NCI-H1048 (cell line): ENCODE measurements at regions not wholly inside any gene's neighbourhood (a gene's known extent, or its start where the extent isn't known, plus 50 kb on each side); places are given as distances from the start of the nearest gene placed in this dataset.

Source experiments
- DNase-seq: peaks from one replicate; lab custom pipeline; 2025; lab: John Stamatoyannopoulos, UW

DNA sequence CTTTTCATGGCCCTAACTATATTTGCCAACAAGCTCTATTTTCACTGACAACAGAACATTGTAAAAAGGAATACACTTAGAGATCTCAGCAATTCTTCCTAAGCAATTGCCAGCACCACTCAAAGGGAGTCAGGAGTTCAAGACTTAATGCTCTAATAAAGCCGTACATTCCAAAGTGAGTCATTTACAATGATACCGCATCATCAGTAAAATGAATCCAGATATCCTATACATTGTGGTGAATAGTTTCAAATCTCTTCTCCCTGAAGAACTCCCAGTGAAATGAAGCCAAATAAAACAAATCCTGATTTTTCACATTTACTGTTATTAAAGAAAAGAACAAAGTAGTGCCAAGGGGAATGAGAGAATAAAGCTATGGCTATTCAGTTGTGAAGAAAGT is 2898.7 kb upstream of the PCDH20 start:
- no peak for DNase-seq

DNA sequence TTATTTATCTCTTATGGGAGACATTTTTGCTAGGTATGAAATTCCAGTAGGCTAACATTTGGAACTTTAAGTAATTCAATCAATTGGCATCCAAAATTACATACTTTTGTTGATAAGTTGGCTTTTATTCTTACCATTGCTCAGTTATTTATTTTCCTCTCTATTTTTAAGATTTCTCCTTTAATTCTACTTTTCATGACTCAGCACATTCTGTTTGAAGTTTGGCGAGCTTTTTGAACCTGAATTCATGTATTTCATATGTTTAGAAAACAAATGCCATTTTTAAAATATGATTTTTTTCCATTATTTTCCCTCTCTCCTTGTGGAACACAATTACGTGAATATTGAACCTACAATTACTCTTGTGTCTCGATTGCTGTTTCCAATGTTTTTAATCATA is 2896.3 kb upstream of the PCDH20 start:
- no peak for DNase-seq

GRCh38 chr13:64311112-64311511 is 2895.5 kb upstream of the PCDH20 start:
- no peak for DNase-seq

GRCh38 chr13:64305246-64305645 is 2889.6 kb upstream of the PCDH20 start:
- DNase-seq: no peak

DNA sequence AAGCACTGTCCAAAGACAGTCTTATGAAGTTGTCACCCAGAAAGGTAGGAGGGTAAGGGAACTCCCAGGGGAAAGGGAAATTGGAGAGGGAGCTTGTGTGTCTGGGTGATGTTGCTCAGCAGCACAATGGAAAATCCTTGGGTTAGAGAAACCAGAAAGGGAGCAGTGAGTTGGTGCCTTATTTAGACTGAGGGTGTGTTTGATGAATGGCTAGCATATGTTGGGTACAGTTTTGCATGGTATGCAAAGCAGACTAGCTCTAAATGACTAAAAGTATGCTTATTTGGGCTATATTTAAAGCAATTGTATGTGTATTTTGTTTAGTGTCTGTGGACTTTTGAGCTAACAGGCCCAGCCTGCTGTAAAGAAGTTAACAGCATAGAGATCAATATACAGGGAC is 2884.6 kb upstream of the PCDH20 start:
- no peak for DNase-seq

- no peak for DNase-seq
Observed at GRCh38 chr13:64293923-64294322, 2878.3 kb upstream of the PCDH20 start.

GRCh38 chr13:64289702-64290101 is 2874.1 kb upstream of the PCDH20 start:
- no peak for DNase-seq

GRCh38 chr13:64283926-64284325 is 2868.3 kb upstream of the PCDH20 start:
- DNase-seq: no peak

GRCh38 chr13:64278493-64278892 is 2862.8 kb upstream of the PCDH20 start:
- DNase-seq: no peak

- DNase-seq: no peak
Observed at GRCh38 chr13:64277097-64277496, 2861.4 kb upstream of the PCDH20 start.

DNA sequence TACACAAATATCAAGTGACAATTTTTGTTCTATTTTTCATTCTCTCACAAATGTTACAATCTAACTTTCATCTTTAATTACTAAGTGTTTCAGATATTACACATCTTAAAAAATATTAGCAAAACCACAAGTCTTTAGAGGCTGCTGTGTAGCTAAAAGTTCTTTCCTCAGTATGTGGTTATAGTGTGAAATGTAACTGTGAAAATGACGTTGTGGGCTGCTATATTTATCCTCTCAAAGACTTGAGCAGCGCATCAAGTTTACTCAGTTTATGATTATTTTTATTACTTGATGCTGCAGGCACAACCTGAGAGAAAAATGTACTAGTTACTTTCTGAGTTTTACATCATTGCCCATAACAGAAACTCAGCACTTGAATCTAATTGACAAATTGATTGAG is 2860.6 kb upstream of the PCDH20 start:
- no peak for DNase-seq

DNA sequence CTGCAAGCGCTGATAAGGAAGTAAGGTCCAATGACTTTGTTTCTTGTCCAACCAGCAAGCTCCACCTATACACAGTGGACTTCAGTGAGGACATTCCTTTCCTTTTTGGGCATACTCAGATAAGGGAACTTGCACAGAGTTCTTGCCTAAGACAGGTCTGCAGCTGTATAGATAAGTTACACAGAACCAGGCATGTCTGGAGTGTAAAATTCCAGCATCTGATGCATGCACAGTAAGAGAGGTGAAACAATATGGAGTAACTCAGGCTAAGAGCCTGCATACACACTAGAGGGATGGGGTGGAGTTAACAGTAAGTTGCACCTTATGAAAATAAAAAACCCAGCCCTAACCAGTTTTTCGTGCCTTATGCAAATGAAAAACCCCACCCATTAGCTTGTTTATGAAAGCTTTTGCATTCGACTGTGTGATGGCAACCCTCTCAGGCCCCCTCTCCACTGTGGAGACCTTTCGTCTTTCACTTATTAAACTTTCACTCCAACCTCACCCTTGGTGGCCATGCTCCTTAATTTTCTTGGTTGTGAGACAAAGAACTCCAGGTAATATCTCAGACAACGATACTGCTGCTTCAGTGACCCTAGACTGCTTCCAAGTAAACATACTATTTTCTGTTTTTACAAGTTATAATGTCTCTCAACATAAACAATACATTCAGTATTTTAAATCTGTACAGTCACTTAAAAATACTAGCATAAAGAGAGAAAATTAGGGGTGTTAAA is 2859.0 kb upstream of the PCDH20 start:
- DNase-seq: no peak

DNA sequence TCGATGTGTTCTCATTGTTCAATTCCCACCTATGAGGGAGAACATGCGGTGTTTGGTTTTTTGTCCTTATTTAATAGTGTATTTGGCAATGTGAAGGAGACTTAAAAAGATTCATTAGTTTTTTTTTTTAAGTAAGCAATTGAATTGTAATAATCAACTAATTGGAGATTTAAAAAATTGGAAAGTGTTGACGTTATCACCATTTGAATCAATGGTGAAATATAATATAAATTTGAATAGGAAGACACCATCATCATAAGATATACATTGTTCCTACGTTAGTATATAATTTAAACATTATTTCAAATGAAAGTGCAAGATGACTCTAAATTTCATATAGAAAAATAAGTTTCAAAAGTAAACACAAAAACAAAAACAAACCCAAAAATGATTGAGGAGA is 2858.1 kb upstream of the PCDH20 start:
- no peak for DNase-seq

DNA sequence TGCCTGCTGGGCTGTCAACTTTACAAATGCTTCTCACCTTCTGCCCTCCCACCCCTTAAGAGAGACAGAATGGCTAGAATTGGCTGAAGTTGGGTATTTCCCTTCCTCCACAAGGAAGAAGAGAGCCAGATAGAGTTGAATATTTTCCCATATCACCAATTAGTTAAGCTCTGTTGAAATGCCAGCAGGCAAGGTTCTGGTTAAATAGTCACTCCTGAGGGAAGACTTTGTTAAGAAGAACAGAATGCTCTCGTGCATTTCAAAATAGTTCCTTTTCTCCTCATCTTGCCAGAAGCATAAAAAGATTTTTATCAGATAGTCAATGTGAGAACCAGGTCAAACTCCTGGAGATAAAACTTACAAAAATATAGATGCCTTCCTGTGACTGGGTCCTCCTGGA is 2857.0 kb upstream of the PCDH20 start:
- DNase-seq: no peak

GRCh38 chr13:64266024-64266423 is 2850.4 kb upstream of the PCDH20 start:
- no peak for DNase-seq

DNA sequence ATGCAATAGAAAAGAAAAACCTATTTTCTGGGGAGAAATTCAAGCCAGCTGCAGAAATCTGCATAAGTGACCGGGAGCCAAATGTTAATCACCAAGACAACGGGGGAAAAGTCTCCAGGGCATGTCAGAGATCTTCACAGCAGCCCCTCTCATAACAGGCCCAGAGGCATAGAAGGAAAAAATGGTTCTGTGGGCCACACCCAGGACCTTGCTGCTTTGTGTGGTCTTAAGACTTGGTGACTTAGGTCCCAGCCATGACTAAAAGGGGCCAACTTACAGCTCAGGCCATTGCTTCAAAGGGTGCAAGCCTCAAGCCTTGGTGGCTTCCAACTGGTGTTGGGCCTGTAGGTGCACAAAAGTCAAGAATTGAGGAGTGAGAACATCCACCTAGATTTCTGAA is 2847.6 kb upstream of the PCDH20 start:
- DNase-seq: no peak

DNA sequence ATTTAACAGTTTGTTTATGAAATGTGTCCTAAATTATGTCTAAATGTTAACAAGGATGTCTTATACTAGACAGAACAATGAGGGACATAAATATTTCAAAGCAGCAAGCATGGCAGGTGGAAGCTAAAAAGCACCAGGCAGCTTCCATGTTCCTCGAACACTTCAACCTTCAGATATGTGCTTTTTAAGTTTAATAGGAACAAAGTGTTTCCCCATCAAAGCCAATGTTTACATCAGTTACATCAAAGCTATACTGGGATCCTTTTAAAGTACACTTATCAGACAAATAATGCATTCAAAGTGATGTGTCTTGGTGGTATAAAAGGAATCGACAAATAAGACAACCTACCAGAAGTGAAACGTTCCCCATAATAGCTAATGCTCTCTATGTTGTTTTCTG is 2841.1 kb upstream of the PCDH20 start:
- DNase-seq: no peak

- no peak for DNase-seq
Observed at GRCh38 chr13:64255988-64256387, 2840.3 kb upstream of the PCDH20 start.

GRCh38 chr13:64248371-64249065 is 2832.9 kb upstream of the PCDH20 start:
- no peak for DNase-seq

DNA sequence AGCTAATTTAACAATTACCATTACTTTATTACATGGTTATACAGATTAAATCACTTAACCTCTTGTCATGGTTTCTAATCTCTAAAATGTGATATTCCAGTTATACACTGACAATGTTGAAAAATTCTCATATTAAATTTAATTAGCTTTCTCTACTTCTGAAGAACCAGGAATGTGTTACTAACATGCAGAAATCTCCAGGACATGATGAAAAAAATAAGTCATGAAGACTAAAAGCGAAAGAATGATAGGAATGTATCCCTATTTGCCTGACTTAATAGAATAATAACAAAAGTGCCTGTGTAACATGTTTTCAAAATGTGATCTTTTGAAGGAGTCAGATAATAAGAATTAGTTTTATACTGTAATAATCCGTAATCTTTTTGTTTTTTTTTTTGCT is 2823.7 kb upstream of the PCDH20 start:
- DNase-seq: no peak

- no peak for DNase-seq
Observed at GRCh38 chr13:64234255-64234654, 2818.6 kb upstream of the PCDH20 start.

DNA sequence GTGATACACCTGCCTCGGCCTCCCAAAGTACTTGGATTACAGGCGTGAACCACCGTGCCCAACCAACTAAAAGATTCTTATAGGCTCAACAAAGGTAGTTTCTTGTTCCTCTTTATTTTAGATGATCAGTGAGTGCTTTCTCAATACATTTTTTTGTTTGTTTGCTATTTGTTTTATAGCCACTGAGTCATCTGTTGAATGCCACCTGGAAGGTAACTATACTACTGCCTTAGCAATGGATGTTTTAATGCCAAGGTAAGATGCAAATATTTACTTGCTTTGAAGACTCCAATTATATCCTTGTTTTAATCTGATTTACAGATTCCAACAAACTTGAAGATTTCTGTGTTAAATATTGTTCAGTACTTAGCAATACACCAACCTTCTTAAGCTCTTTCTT is 2807.4 kb upstream of the PCDH20 start:
- no peak for DNase-seq

DNA sequence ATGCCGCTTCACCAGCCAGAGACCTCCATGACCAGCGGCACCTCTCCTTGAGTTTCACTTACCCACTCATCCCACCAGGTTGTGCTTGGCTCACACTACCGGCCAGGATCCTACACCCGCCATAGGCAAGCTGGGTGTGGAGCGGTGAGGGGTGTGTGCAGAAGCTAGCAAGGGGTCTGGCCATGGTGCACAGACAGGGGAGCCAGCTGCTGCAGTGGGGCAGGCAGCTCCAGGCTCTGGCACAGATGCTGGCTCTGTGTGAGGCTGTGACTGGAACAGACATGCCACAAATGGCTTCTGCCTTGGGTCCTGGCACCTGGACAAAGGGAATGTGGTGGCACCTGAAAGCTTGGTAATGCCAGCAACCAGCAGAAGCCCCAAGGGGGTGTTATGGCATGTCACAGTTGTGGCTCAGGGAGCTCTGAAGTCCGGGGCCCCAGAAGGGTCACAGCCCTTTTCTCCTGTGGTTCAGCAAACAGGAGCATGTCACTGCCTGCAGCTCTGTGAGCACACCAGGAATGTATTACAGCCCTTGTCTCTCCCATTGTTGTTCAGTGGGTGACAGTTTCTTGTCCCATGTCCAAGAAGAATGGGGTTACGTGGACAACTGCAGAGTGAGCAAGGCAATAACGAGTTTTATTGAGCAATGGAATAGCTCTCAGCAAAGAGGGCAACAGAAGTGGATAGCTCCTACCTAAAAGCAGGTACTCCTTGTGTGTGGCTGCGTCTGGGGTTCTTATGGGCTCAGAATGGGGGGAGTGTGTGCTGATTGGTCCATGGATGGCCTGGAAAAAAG is 2791.0 kb upstream of the PCDH20 start:
- no peak for DNase-seq
